ENCODE measurements at regions not wholly inside any gene's neighbourhood (a gene's known extent, or its start where the extent isn't known, plus 50 kb on each side); places are given as distances from the start of the nearest gene placed in this dataset.
"Not testable (repeated sequence)": the region's sequence is repeated elsewhere in the genome, so short reads cannot be mapped to it uniquely, and the experiment has no call there.

- TF ChIP-seq, protein P1, sequence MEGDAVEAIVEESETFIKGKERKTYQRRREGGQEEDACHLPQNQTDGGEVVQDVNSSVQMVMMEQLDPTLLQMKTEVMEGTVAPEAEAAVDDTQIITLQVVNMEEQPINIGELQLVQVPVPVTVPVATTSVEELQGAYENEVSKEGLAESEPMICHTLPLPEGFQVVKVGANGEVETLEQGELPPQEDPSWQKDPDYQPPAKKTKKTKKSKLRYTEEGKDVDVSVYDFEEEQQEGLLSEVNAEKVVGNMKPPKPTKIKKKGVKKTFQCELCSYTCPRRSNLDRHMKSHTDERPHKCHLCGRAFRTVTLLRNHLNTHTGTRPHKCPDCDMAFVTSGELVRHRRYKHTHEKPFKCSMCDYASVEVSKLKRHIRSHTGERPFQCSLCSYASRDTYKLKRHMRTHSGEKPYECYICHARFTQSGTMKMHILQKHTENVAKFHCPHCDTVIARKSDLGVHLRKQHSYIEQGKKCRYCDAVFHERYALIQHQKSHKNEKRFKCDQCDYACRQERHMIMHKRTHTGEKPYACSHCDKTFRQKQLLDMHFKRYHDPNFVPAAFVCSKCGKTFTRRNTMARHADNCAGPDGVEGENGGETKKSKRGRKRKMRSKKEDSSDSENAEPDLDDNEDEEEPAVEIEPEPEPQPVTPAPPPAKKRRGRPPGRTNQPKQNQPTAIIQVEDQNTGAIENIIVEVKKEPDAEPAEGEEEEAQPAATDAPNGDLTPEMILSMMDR (conservative IDR thresholded peaks at IDR 0.05), result not testable (repeated sequence)
- TF ChIP-seq EZH2 (IDR thresholded peaks at IDR 0.05; ENCODE audit: low read depth), result not testable (repeated sequence)
Observed at GRCh38 chrX:138880293-138880692, 168.8 kb upstream of the FGF13 start.
